ENCODE measurements at regions not wholly inside any gene's neighbourhood (a gene's known extent, or its start where the extent isn't known, plus 50 kb on each side); places are given as distances from the start of the nearest gene placed in this dataset.

- no peak overlapping the region for H3K27ac ChIP-seq (ENCODE audit: low read length)
- no peaks in the 10 kb centered on the region for H3K4me1 ChIP-seq (ENCODE audit: insufficient read depth, low read length)
- H3K36me3 ChIP-seq (ENCODE audit: insufficient read depth, low read depth, low read length) = no peaks in the 10 kb centered on the region
- H3K4me3 ChIP-seq (ENCODE audit: low read length) = no peak overlapping the region
- no peak overlapping the region for H3K9ac ChIP-seq (ENCODE audit: low read depth, low read length)
- no peaks in the 10 kb centered on the region for H3K27me3 ChIP-seq (ENCODE audit: insufficient read depth, low read length)
- H3K9me3 ChIP-seq (ENCODE audit: insufficient read depth, low read depth, low read length) = no peaks in the 10 kb centered on the region
Measured at GRCh38 chr10:63697956-63698786, 177.0 kb downstream of the REEP3 start.

GRCh38 chr10:63698787-63699150 is 177.6 kb downstream of the REEP3 start:
- no peak overlapping the region for H3K9ac ChIP-seq (ENCODE audit: low read depth, low read length)
- no peak overlapping the region for H3K4me3 ChIP-seq (ENCODE audit: low read length)
- H3K27me3 ChIP-seq (ENCODE audit: insufficient read depth, low read length) = no peaks in the 10 kb centered on the region
- no peaks in the 10 kb centered on the region for H3K9me3 ChIP-seq (ENCODE audit: insufficient read depth, low read depth, low read length)
- no peaks in the 10 kb centered on the region for H3K4me1 ChIP-seq (ENCODE audit: insufficient read depth, low read length)
- H3K36me3 ChIP-seq (ENCODE audit: insufficient read depth, low read depth, low read length) = no peaks in the 10 kb centered on the region
- no peak overlapping the region for H3K27ac ChIP-seq (ENCODE audit: low read length)

GRCh38 chr10:63699785-63700613 is 178.8 kb downstream of the REEP3 start:
- Histone ChIP-seq H3K9ac (ENCODE audit: low read depth, low read length) (no peak overlapping the region), H3K27ac (ENCODE audit: low read length) (no peak overlapping the region)

GRCh38 chr10:63700631-63701156 is 179.5 kb downstream of the REEP3 start:
- H3K9ac ChIP-seq (ENCODE audit: low read depth, low read length) = no peak overlapping the region
- H3K4me3 ChIP-seq (ENCODE audit: low read length) = no peak overlapping the region
- no peaks in the 10 kb centered on the region for H3K36me3 ChIP-seq (ENCODE audit: insufficient read depth, low read depth, low read length)
- H3K27me3 ChIP-seq (ENCODE audit: insufficient read depth, low read length) = no peaks in the 10 kb centered on the region
- no peaks in the 10 kb centered on the region for H3K9me3 ChIP-seq (ENCODE audit: insufficient read depth, low read depth, low read length)
- no peak overlapping the region for H3K27ac ChIP-seq (ENCODE audit: low read length)
- no peaks in the 10 kb centered on the region for H3K4me1 ChIP-seq (ENCODE audit: insufficient read depth, low read length)

More at GRCh38 chr10:63699785-63700613, 178.8 kb downstream of the REEP3 start:
- Histone ChIP-seq H3K4me3 (ENCODE audit: low read length) (no peak overlapping the region), H3K36me3 (ENCODE audit: insufficient read depth, low read depth, low read length) (no peaks in the 10 kb centered on the region), H3K9me3 (ENCODE audit: insufficient read depth, low read depth, low read length) (no peaks in the 10 kb centered on the region), H3K27me3 (ENCODE audit: insufficient read depth, low read length) (no peaks in the 10 kb centered on the region), H3K4me1 (ENCODE audit: insufficient read depth, low read length) (no peaks in the 10 kb centered on the region)

- Histone ChIP-seq H3K4me1 (ENCODE audit: insufficient read depth, low read length) (no peaks in the 10 kb centered on the region), H3K4me3 (ENCODE audit: low read length) (no peak overlapping the region), H3K27ac (ENCODE audit: low read length) (no peak overlapping the region), H3K36me3 (ENCODE audit: insufficient read depth, low read depth, low read length) (no peaks in the 10 kb centered on the region), H3K27me3 (ENCODE audit: insufficient read depth, low read length) (no peaks in the 10 kb centered on the region), H3K9me3 (ENCODE audit: insufficient read depth, low read depth, low read length) (no peaks in the 10 kb centered on the region), H3K9ac (ENCODE audit: low read depth, low read length) (no peak overlapping the region)
Measured at GRCh38 chr10:63702092-63702491, 180.9 kb downstream of the REEP3 start.

GRCh38 chr10:63703113-63703670 is 182.0 kb downstream of the REEP3 start:
- Histone ChIP-seq H3K36me3 (ENCODE audit: insufficient read depth, low read depth, low read length) (no peaks in the 10 kb centered on the region), H3K27me3 (ENCODE audit: insufficient read depth, low read length) (no peaks in the 10 kb centered on the region), H3K27ac (ENCODE audit: low read length) (no peak overlapping the region), H3K9me3 (ENCODE audit: insufficient read depth, low read depth, low read length) (no peaks in the 10 kb centered on the region), H3K4me3 (ENCODE audit: low read length) (no peak overlapping the region), H3K9ac (ENCODE audit: low read depth, low read length) (no peak overlapping the region), H3K4me1 (ENCODE audit: insufficient read depth, low read length) (no peaks in the 10 kb centered on the region)

- H3K4me1 ChIP-seq (ENCODE audit: insufficient read depth, low read length) = no peaks in the 10 kb centered on the region
- no peak overlapping the region for H3K4me3 ChIP-seq (ENCODE audit: low read length)
- no peak overlapping the region for H3K9ac ChIP-seq (ENCODE audit: low read depth, low read length)
- no peaks in the 10 kb centered on the region for H3K27me3 ChIP-seq (ENCODE audit: insufficient read depth, low read length)
- H3K9me3 ChIP-seq (ENCODE audit: insufficient read depth, low read depth, low read length) = no peaks in the 10 kb centered on the region
- H3K36me3 ChIP-seq (ENCODE audit: insufficient read depth, low read depth, low read length) = no peaks in the 10 kb centered on the region
- H3K27ac ChIP-seq (ENCODE audit: low read length) = no peak overlapping the region
Measured at GRCh38 chr10:63703740-63704345, 182.6 kb downstream of the REEP3 start.

GRCh38 chr10:63707254-63707910 is 186.2 kb downstream of the REEP3 start:
- no peaks in the 10 kb centered on the region for H3K36me3 ChIP-seq (ENCODE audit: insufficient read depth, low read depth, low read length)
- H3K27me3 ChIP-seq (ENCODE audit: insufficient read depth, low read length) = no peaks in the 10 kb centered on the region
- H3K27ac ChIP-seq (ENCODE audit: low read length) = no peak overlapping the region
- peaks cover 13% of the 10 kb centered on the region for H3K4me1 ChIP-seq (ENCODE audit: insufficient read depth, low read length)
- H3K9me3 ChIP-seq (ENCODE audit: insufficient read depth, low read depth, low read length) = no peaks in the 10 kb centered on the region
- no peak overlapping the region for H3K9ac ChIP-seq (ENCODE audit: low read depth, low read length)
- no peak overlapping the region for H3K4me3 ChIP-seq (ENCODE audit: low read length)

GRCh38 chr10:63708421-63708820 is 187.2 kb downstream of the REEP3 start:
- Histone ChIP-seq H3K4me3 (ENCODE audit: low read length) (no peak overlapping the region), H3K9me3 (ENCODE audit: insufficient read depth, low read depth, low read length) (no peaks in the 10 kb centered on the region), H3K27ac (ENCODE audit: low read length) (no peak overlapping the region), H3K4me1 (ENCODE audit: insufficient read depth, low read length) (peaks cover 20% of the 10 kb centered on the region), H3K36me3 (ENCODE audit: insufficient read depth, low read depth, low read length) (no peaks in the 10 kb centered on the region), H3K27me3 (ENCODE audit: insufficient read depth, low read length) (no peaks in the 10 kb centered on the region), H3K9ac (ENCODE audit: low read depth, low read length) (no peak overlapping the region)

- Histone ChIP-seq H3K36me3 (ENCODE audit: insufficient read depth, low read depth, low read length) (no peaks in the 10 kb centered on the region), H3K27ac (ENCODE audit: low read length) (no peak overlapping the region), H3K4me3 (ENCODE audit: low read length) (no peak overlapping the region), H3K9me3 (ENCODE audit: insufficient read depth, low read depth, low read length) (no peaks in the 10 kb centered on the region), H3K9ac (ENCODE audit: low read depth, low read length) (no peak overlapping the region), H3K27me3 (ENCODE audit: insufficient read depth, low read length) (no peaks in the 10 kb centered on the region), H3K4me1 (ENCODE audit: insufficient read depth, low read length) (peaks cover 32% of the 10 kb centered on the region)
Measured at GRCh38 chr10:63710703-63711102, 189.5 kb downstream of the REEP3 start.

GRCh38 chr10:63711361-63711760 is 190.2 kb downstream of the REEP3 start:
- no peak overlapping the region for H3K27ac ChIP-seq (ENCODE audit: low read length)
- peaks cover 38% of the 10 kb centered on the region for H3K4me1 ChIP-seq (ENCODE audit: insufficient read depth, low read length)

More at GRCh38 chr10:63711361-63711760, 190.2 kb downstream of the REEP3 start:
- H3K9me3 ChIP-seq (ENCODE audit: insufficient read depth, low read depth, low read length) = no peaks in the 10 kb centered on the region
- H3K9ac ChIP-seq (ENCODE audit: low read depth, low read length) = no peak overlapping the region
- H3K27me3 ChIP-seq (ENCODE audit: insufficient read depth, low read length) = no peaks in the 10 kb centered on the region
- no peaks in the 10 kb centered on the region for H3K36me3 ChIP-seq (ENCODE audit: insufficient read depth, low read depth, low read length)
- H3K4me3 ChIP-seq (ENCODE audit: low read length) = no peak overlapping the region

Data from iPS-20b (cell line).